K562 (cell line): ENCODE measurements at regions not wholly inside any gene's neighbourhood (a gene's known extent, or its start where the extent isn't known, plus 50 kb on each side); places are given as distances from the start of the nearest gene placed in this dataset.

Experiments used
- ATAC-seq: fragments of 200-7000 bp; cut with Tn5 transposase; 3 replicates; pipeline ENCODE4 v1.9.1; 2020; ENCODE audit warnings: moderate library complexity
- BruUV-seq: library from RNA; stranded (reverse); fragments of 400-500 nt; replicated peaks from 2 replicates; lab custom pipeline; 2021; lab: Mats Ljungman, UMichigan
- CTCF ChIA-PET: fragments of 300-600 bp; formaldehyde crosslinking; extraction: SDS; loops from one replicate; lab custom pipeline; 2021; ENCODE audit warnings: low intra/inter-chr PET ratio; lab: Yijun Ruan, JAX
- POLR2A ChIA-PET: fragments of 300-600, 350-650 bp; sonication (Branson Sonifier 250); formaldehyde crosslinking; extraction: SDS; loops from one replicate; lab custom pipeline; 2021; ENCODE audit warnings: antibody characterized with exemption, inconsistent platforms; lab: Yijun Ruan, JAX
- DNase-seq, 4 experiments: peaks; one replicate each; pipeline versions ENCODE4 v3.0.0 to v3.0.0-alpha.2; 2011 to 2018; ENCODE audit warnings: low spot score in 3 of 4, mixed read lengths in 3 of 4; ENCODE audit errors: extremely low read depth in 1 of 4
- FAIRE-seq: peaks from 2 replicates; lab custom pipeline; 2011; peaks lifted over from hg19 to GRCh38; lab: Jason Lieb, UNC
- H2AFZ ChIP-seq: 2 replicates; pipeline ENCODE4 v1.6.0; 2011; ENCODE audit warnings: low read depth, low read length, control low read depth, inconsistent platforms
- H3K27ac ChIP-seq: fragments of 200-600 bp; 3 replicates; pipeline ENCODE4 v1.8.0; 2011; ENCODE audit warnings: low read depth, mild to moderate bottlenecking, control low read depth, inconsistent platforms, low read length, moderate library complexity, mixed read lengths; ENCODE audit errors: extremely low read depth
- H3K27me3 ChIP-seq, 2 experiments: fragments of 300-600 bp in 1 of 2; 2 replicates in 1 of 2; 3 replicates in 1 of 2; pipeline versions ENCODE4 v1.6.0 to v1.8.0; 2011; ENCODE audit warnings: inconsistent platforms in 2 of 2, low read length in 2 of 2, mild to moderate bottlenecking in 1 of 2, mixed read lengths in 1 of 2, moderate library complexity in 1 of 2; ENCODE audit not compliant: control insufficient read depth in 2 of 2, insufficient read depth in 2 of 2
- H3K36me3 ChIP-seq: fragments of 300-600 bp; 3 replicates; pipeline ENCODE4 v1.8.0; 2011; ENCODE audit warnings: mild to moderate bottlenecking, low read length, inconsistent platforms; ENCODE audit not compliant: control insufficient read depth, insufficient read depth
- H3K4me1 ChIP-seq, 2 experiments: fragments of 200-600 bp in 1 of 2; replicated peaks in 1 of 2; 2 replicates in 1 of 2; 3 replicates in 1 of 2; pipeline versions ENCODE4 v1.5.1 to v1.8.0; 2011; ENCODE audit warnings: inconsistent platforms in 2 of 2, low read length in 2 of 2, mild to moderate bottlenecking in 1 of 2, mixed read lengths in 1 of 2, moderate library complexity in 1 of 2; ENCODE audit not compliant: control insufficient read depth in 2 of 2, insufficient read depth in 2 of 2
- H3K4me2 ChIP-seq: 2 replicates; pipeline ENCODE4 v1.6.1; 2011; ENCODE audit warnings: low read length, control low read depth, inconsistent platforms, mixed read lengths; ENCODE audit not compliant: insufficient read depth
- H3K4me3 ChIP-seq: fragments of 200-600 bp; sonication (generic), shearing (Covaris generic); 2 replicates; pipeline ENCODE4 v1.5.1; 2016; ENCODE audit warnings: control low read depth, inconsistent platforms
- H3K79me2 ChIP-seq: fragments of 200-600 bp; 3 replicates; pipeline ENCODE4 v1.8.0; 2011; ENCODE audit warnings: low read length, inconsistent platforms; ENCODE audit not compliant: control insufficient read depth, insufficient read depth
- H3K9ac ChIP-seq, 2 experiments: 2 replicates each; pipeline versions ENCODE4 v1.6.0 to v1.6.1; 2011; ENCODE audit warnings: low read depth in 2 of 2, low read length in 2 of 2, control low read depth in 1 of 2, inconsistent platforms in 1 of 2, mild to moderate bottlenecking in 1 of 2, mixed read lengths in 1 of 2; ENCODE audit not compliant: insufficient read depth in 1 of 2
- H3K9me1 ChIP-seq: one replicate; pipeline ENCODE4 v1.6.0; 2011; ENCODE audit warnings: inconsistent platforms, mild to moderate bottlenecking, low read length, moderate library complexity; ENCODE audit not compliant: control insufficient read depth, insufficient read depth
- H3K9me3 ChIP-seq: replicated peaks from 2 replicates; pipeline ENCODE4 v1.5.1; 2011; ENCODE audit warnings: low read depth, low read length, inconsistent platforms; ENCODE audit not compliant: control insufficient read depth, insufficient read depth
- H4K20me1 ChIP-seq: replicated peaks from 2 replicates; pipeline ENCODE4 v1.6.1; 2011; ENCODE audit warnings: low read length, inconsistent platforms, mixed read lengths; ENCODE audit not compliant: control insufficient read depth, insufficient read depth
- CBFA2T3 ChIP-seq: fragments of 450-650 bp; IDR thresholded peaks from 2 replicates; pipeline ENCODE4 v1.6.1; 2017
- CBX1 ChIP-seq: sonication (generic); IDR thresholded peaks from 2 replicates; pipeline ENCODE4 v1.6.1; 2016; ENCODE audit warnings: antibody characterized with exemption, low read depth, mild to moderate bottlenecking
- CBX5 ChIP-seq: IDR thresholded peaks from 2 replicates; pipeline ENCODE4 v1.6.1; 2014; ENCODE audit warnings: low read depth, borderline replicate concordance
- GATAD2A ChIP-seq: fragments of 450-650 bp; IDR thresholded peaks from 2 replicates; pipeline ENCODE4 v1.6.1; 2017
- SREBF1 ChIP-seq: fragments of 150-350 bp; IDR thresholded peaks from 2 replicates; pipeline ENCODE4 v1.6.1; 2014; ENCODE audit warnings: antibody characterized with exemption, low read depth, low read length, borderline replicate concordance
- TEAD4 ChIP-seq, 2 experiments: sonication (generic) in 1 of 2; formaldehyde crosslinking in 1 of 2; IDR thresholded peaks; 2 replicates each; pipeline versions ENCODE4 v1.6.1 to v1.8.0; 2012 to 2022; ENCODE audit warnings: borderline replicate concordance in 1 of 2, inconsistent platforms in 1 of 2, low read length in 1 of 2, mild to moderate bottlenecking in 1 of 2, missing genetic modification reagents in 1 of 2
- TRIM28 ChIP-seq: fragments of 450-650 bp; IDR thresholded peaks from 2 replicates; pipeline ENCODE4 v1.6.1; 2017
- ZFP36 ChIP-seq: fragments of 150-350 bp; IDR thresholded peaks from 2 replicates; pipeline ENCODE4 v1.6.1; 2018; ENCODE audit warnings: low read length, low read depth; ENCODE audit not compliant: partially characterized antibody
- WGBS: fragments of 100-300 bp; shearing (Covaris generic); methylation state at CpG from one replicate; pipeline ENCODE4 v1.1.6; 2016; ENCODE audit warnings: low coverage, mixed read lengths; ENCODE audit not compliant: insufficient coverage; ENCODE audit errors: missing lambda C conversion rate; 5-methylcytosine and 5-hydroxymethylcytosine counted together
- in situ Hi-C: fragments of 300-500 bp; cut with MboI; formaldehyde crosslinking; loops from 4 replicates; pipeline ENCODE4 v1.15.0; 2018; ENCODE audit warnings: inconsistent platforms, mixed read lengths
- intact Hi-C: fragments of 100-400 bp; cut with micrococcal nuclease; formaldehyde crosslinking; loops from 2 replicates; pipeline ENCODE4 v1.14.2; 2022

GRCh38 chr4:188930822-188931221 lies 791.6 kb downstream of the TRIML1 start:
- no peak for FAIRE-seq

GRCh38 chr4:188934320-188934962 lies 795.2 kb downstream of the TRIML1 start:
- FAIRE-seq (no peak), ATAC-seq (no peak), DNase-seq (no peak)
- Histone ChIP-seq H3K4me2 (no peak overlapping the region), H3K27me3 (no peaks in the 10 kb centered on the region), H3K79me2 (no peaks in the 10 kb centered on the region), H3K4me1 (no peaks in the 10 kb centered on the region), H4K20me1 (no peaks in the 10 kb centered on the region), H3K9me3 (no peaks in the 10 kb centered on the region), H3K27ac (no peak overlapping the region), H3K36me3 (no peaks in the 10 kb centered on the region), H2AFZ (no peak overlapping the region), H3K9ac (no peak overlapping the region), H3K9me1 (no peaks in the 10 kb centered on the region), H3K4me3 (no peak overlapping the region)
- in situ Hi-C loops (no loop called here), intact Hi-C loops (no loop called here)
- BruUV-seq = no TSS peak
- POLR2A ChIA-PET = no interaction called here
- CTCF ChIA-PET = no interaction called here
- TF ChIP-seq GATAD2A = no peak
- TF ChIP-seq SREBF1 = no peak
- TF ChIP-seq TEAD4 (IDR thresholded peaks at IDR 0.05; ENCODE audit: low read length) = no peak
- TF ChIP-seq TEAD4 (CRISPR knock-in tag; IDR thresholded peaks at IDR 0.05; ENCODE audit: borderline replicate concordance) = no peak
- 0% methylated on average over 5 of the region's 5 CpGs for WGBS

More at GRCh38 chr4:188930822-188931221, 791.6 kb downstream of the TRIML1 start:
- ATAC-seq = no peak
- H2AFZ ChIP-seq = no peak overlapping the region
- H3K9ac ChIP-seq = no peak overlapping the region
- ChIA-PET CTCF (no interaction called here), POLR2A (no interaction called here)
- no peaks in the 10 kb centered on the region for H3K27me3 ChIP-seq
- H3K4me3 ChIP-seq = no peak overlapping the region
- in situ Hi-C loops (no loop called here), intact Hi-C loops (no loop called here)
- BruUV-seq = no TSS peak
- WGBS = 0% methylated on average over 2 of the region's 2 CpGs
- TF ChIP-seq CBFA2T3 (no peak), CBX5 (peak; percentile 69; the same call in 1 of the 2 replicates), TRIM28 (0 out of 2 replicates have a peak, but pooled peaks have one; percentile 37), ZFP36 (peak; percentile 89), CBX1 (peak; percentile 35; the same call in 1 of the 2 replicates)
- DNase-seq = peak in 1 of 4 experiments; percentile 13
- H3K79me2 ChIP-seq = no peaks in the 10 kb centered on the region
- no peaks in the 10 kb centered on the region for H3K36me3 ChIP-seq
- H4K20me1 ChIP-seq = no peaks in the 10 kb centered on the region
- no peak overlapping the region for H3K27ac ChIP-seq
- H3K9me3 ChIP-seq = no peaks in the 10 kb centered on the region
- H3K9me1 ChIP-seq = no peaks in the 10 kb centered on the region
- H3K4me2 ChIP-seq = no peak overlapping the region
- H3K4me1 ChIP-seq = no peaks in the 10 kb centered on the region
